Neuronal stem cell (in vitro differentiated cells): ENCODE measurements at regions not wholly inside any gene's neighbourhood (a gene's known extent, or its start where the extent isn't known, plus 50 kb on each side); places are given as distances from the start of the nearest gene placed in this dataset.

ENCODE experiments used
- DNase-seq: peaks from one replicate; pipeline ENCODE4 v3.0.0-alpha.2; 2013; ENCODE audit warnings: low spot score
- H2AFZ ChIP-seq: one replicate; pipeline ENCODE4 v1.6.1; 2013; ENCODE audit warnings: mild to moderate bottlenecking, low read length, inconsistent platforms
- H2AK5ac ChIP-seq: 2 replicates; pipeline ENCODE4 v1.6.1; 2013; ENCODE audit warnings: low read depth, mild to moderate bottlenecking, inconsistent platforms, low read length, moderate library complexity, mixed read lengths
- H2BK120ac ChIP-seq: 2 replicates; pipeline ENCODE4 v1.6.1; 2013; ENCODE audit warnings: low read depth, mild to moderate bottlenecking, inconsistent platforms, low read length, moderate library complexity, mixed read lengths
- H2BK12ac ChIP-seq: one replicate; pipeline ENCODE4 v1.6.1; 2013; ENCODE audit warnings: low read length, inconsistent platforms
- H2BK15ac ChIP-seq: 2 replicates; pipeline ENCODE4 v1.6.1; 2013; ENCODE audit warnings: mild to moderate bottlenecking, low read length, inconsistent platforms, mixed read lengths
- H2BK5ac ChIP-seq: one replicate; pipeline ENCODE4 v1.6.1; 2013; ENCODE audit warnings: inconsistent platforms, mild to moderate bottlenecking, low read length, moderate library complexity
- H3K14ac ChIP-seq: one replicate; pipeline ENCODE4 v1.6.1; 2013; ENCODE audit warnings: low read length, inconsistent platforms
- H3K18ac ChIP-seq: 2 replicates; pipeline ENCODE4 v1.6.1; 2013; ENCODE audit warnings: low read length, inconsistent platforms
- H3K23ac ChIP-seq: 2 replicates; pipeline ENCODE4 v1.6.1; 2013; ENCODE audit warnings: low read depth, mild to moderate bottlenecking, mixed read lengths, low read length, inconsistent platforms; ENCODE audit not compliant: poor library complexity
- H3K27ac ChIP-seq: replicated peaks from 3 replicates; pipeline ENCODE4 v1.5.1; 2013; ENCODE audit warnings: low read length, inconsistent platforms
- H3K27me3 ChIP-seq, 3 experiments: 2 replicates each; pipeline ENCODE4 v1.6.1; 2013; ENCODE audit warnings: low read length in 3 of 3, mild to moderate bottlenecking in 2 of 3, inconsistent platforms in 1 of 3, low read depth in 1 of 3, mixed read lengths in 1 of 3, moderate library complexity in 1 of 3; ENCODE audit not compliant: control insufficient read depth in 3 of 3, insufficient read depth in 3 of 3
- H3K36me3 ChIP-seq, 2 donors: replicated peaks in 1 of 2; 2 replicates each; pipeline ENCODE4 v1.6.1; 2013; ENCODE audit warnings: low read length in 2 of 2; ENCODE audit not compliant: control insufficient read depth in 2 of 2, insufficient read depth in 2 of 2
- H3K4ac ChIP-seq: 2 replicates; pipeline ENCODE4 v1.6.1; 2013; ENCODE audit warnings: inconsistent platforms, mild to moderate bottlenecking, low read length, moderate library complexity
- H3K4me1 ChIP-seq, 2 donors: 1 replicate in 1 of 2; 2 replicates in 1 of 2; pipeline ENCODE4 v1.6.1; 2013; ENCODE audit warnings: low read length in 2 of 2, low read depth in 1 of 2; ENCODE audit not compliant: control insufficient read depth in 2 of 2, insufficient read depth in 1 of 2
- H3K4me2 ChIP-seq: one replicate; pipeline ENCODE4 v1.6.1; 2013; ENCODE audit warnings: mild to moderate bottlenecking, low read length, inconsistent platforms; ENCODE audit not compliant: insufficient read depth, poor library complexity, severe bottlenecking
- H3K4me3 ChIP-seq, 2 donors: 2 replicates each; pipeline ENCODE4 v1.5.1; 2013; ENCODE audit warnings: low read length in 2 of 2, mild to moderate bottlenecking in 2 of 2, inconsistent platforms in 1 of 2, moderate library complexity in 1 of 2
- H3K79me1 ChIP-seq: one replicate; pipeline ENCODE4 v1.6.1; 2013; ENCODE audit warnings: low read depth, mild to moderate bottlenecking, inconsistent platforms, low read length, moderate library complexity
- H3K9ac ChIP-seq: one replicate; pipeline ENCODE4 v1.6.1; 2013; ENCODE audit warnings: mild to moderate bottlenecking, low read depth, low read length, inconsistent platforms; ENCODE audit not compliant: poor library complexity
- H3K9me3 ChIP-seq, 2 donors: replicated peaks in 1 of 2; 2 replicates each; pipeline versions ENCODE3 to v1.6.1; 2013; ENCODE audit warnings: low read length in 2 of 2, mild to moderate bottlenecking in 2 of 2, inconsistent platforms in 1 of 2, low read depth in 1 of 2, mixed read lengths in 1 of 2, moderate library complexity in 1 of 2; ENCODE audit not compliant: control insufficient read depth in 2 of 2, insufficient read depth in 1 of 2
- H4K8ac ChIP-seq: one replicate; pipeline ENCODE4 v1.6.1; 2013; ENCODE audit warnings: low read depth, mild to moderate bottlenecking, inconsistent platforms, low read length, moderate library complexity
- H4K91ac ChIP-seq: one replicate; pipeline ENCODE4 v1.6.1; 2013; ENCODE audit warnings: low read length, low read depth, mild to moderate bottlenecking, inconsistent platforms; ENCODE audit not compliant: poor library complexity
- WGBS, 2 donors: extraction: QIAGEN DNeasy Blood & Tissue Kit; methylation state at CpG; one replicate each; pipeline ENCODE4 v1.1.7; 2013; ENCODE audit warnings: missing lambda C conversion rate in 2 of 2, mixed read lengths in 1 of 2; ENCODE audit not compliant: insufficient read length in 2 of 2, insufficient replicate concordance in 1 of 2; ENCODE audit errors: extremely low coverage in 2 of 2; 5-methylcytosine and 5-hydroxymethylcytosine counted together

- H3K23ac ChIP-seq = no peak overlapping the region
- H3K9me3 ChIP-seq = no peaks in the 10 kb centered on the region
- no peaks in the 10 kb centered on the region for H3K27me3 ChIP-seq
- H3K4me1 ChIP-seq = no peaks in the 10 kb centered on the region
- H2BK5ac ChIP-seq = no peak overlapping the region
- H4K91ac ChIP-seq = no peak overlapping the region
- H2BK120ac ChIP-seq = no peak overlapping the region
- no peak overlapping the region for H2AK5ac ChIP-seq
- no peak overlapping the region for H2AFZ ChIP-seq
- no peak overlapping the region for H3K9ac ChIP-seq
- no peak overlapping the region for H3K18ac ChIP-seq
- no peak overlapping the region for H2BK15ac ChIP-seq
- no peak for DNase-seq
- H3K4me3 ChIP-seq = no peak overlapping the region
- H3K4ac ChIP-seq = no peak overlapping the region
- H3K14ac ChIP-seq = no peak overlapping the region
- no CpG with 5 or more reads among the region's 2 CpGs for WGBS, 2 donors
- H3K27ac ChIP-seq = no peak overlapping the region
- H2BK12ac ChIP-seq = no peak overlapping the region
- no peaks in the 10 kb centered on the region for H3K36me3 ChIP-seq
- no peaks in the 10 kb centered on the region for H3K79me1 ChIP-seq
- no peak overlapping the region for H4K8ac ChIP-seq
- H3K4me2 ChIP-seq = no peak overlapping the region
These were observed 325.9 kb upstream of the EPHA7 start for GRCh38 chr6:93745306-93745705.

DNA sequence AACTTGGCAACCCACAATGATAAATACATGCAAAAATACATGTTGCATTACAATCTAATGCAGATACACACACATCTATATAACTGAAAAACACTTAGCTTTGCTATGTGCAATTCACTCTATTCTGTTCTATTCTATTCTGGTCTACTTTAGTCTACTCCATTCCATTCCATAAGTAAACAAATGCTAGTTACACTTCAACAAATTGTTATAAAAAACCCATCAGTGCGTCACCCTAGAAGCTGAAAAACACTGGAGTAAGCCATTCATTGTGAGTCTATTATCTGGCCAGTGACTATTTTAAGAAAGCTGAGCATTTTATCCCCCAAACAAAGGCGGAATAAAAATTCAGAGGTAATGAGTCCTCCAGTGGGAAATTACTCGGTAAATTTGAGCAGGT is 315.7 kb upstream of the EPHA7 start:
- Histone ChIP-seq H3K18ac (no peak overlapping the region), H4K91ac (no peak overlapping the region), H2BK120ac (no peak overlapping the region), H2AFZ (no peak overlapping the region), H3K79me1 (no peaks in the 10 kb centered on the region), H3K14ac (no peak overlapping the region), H4K8ac (no peak overlapping the region), H2BK12ac (no peak overlapping the region), H3K36me3 (no peaks in the 10 kb centered on the region), H3K4me2 (no peak overlapping the region), H3K23ac (no peak overlapping the region), H3K9ac (no peak overlapping the region), H3K4me1 (no peaks in the 10 kb centered on the region), H2BK5ac (no peak overlapping the region), H2BK15ac (no peak overlapping the region), H2AK5ac (no peak overlapping the region), H3K9me3 (no peaks in the 10 kb centered on the region), H3K4me3 (no peak overlapping the region), H3K4ac (no peak overlapping the region), H3K27ac (no peak overlapping the region), H3K27me3 (no peaks in the 10 kb centered on the region)
- WGBS, 2 donors = no CpG with 5 or more reads among the region's 3 CpGs
- DNase-seq = no peak

- Histone ChIP-seq H3K4me2 (no peak overlapping the region), H3K18ac (no peak overlapping the region), H2BK15ac (no peak overlapping the region), H2AFZ (no peak overlapping the region), H3K36me3 (no peaks in the 10 kb centered on the region), H4K91ac (no peak overlapping the region), H3K4me1 (no peaks in the 10 kb centered on the region), H2BK120ac (no peak overlapping the region), H2BK12ac (no peak overlapping the region), H3K9me3 (no peaks in the 10 kb centered on the region), H3K9ac (no peak overlapping the region), H3K14ac (no peak overlapping the region), H3K4me3 (no peak overlapping the region), H2BK5ac (no peak overlapping the region), H2AK5ac (no peak overlapping the region), H3K27ac (no peak overlapping the region), H4K8ac (no peak overlapping the region), H3K4ac (no peak overlapping the region), H3K27me3 (no peaks in the 10 kb centered on the region), H3K23ac (no peak overlapping the region), H3K79me1 (no peaks in the 10 kb centered on the region)
- WGBS, 2 donors = no CpG with 5 or more reads among the region's 1 CpG
- DNase-seq = no peak
These were observed 311.9 kb upstream of the EPHA7 start for GRCh38 chr6:93731306-93731705.

DNA sequence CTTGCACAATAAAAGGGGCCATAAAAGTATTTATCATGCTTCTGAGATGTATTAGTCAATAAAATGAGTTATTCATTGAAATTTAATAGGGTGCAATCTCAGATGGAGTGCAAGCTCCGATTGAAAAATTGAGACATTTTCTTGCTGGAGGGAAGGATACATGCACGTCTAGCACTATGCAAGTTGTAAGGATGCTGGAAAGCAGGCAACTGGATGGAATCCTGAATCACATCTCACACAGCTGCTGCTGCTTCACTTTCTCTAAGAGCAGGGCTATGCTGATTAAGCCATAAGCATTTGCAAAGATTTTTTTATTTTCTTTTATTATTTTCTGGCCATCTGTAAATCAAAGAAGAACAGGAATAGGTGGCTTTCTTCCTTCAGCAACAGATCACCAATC is 308.8 kb upstream of the EPHA7 start:
- Histone ChIP-seq H2BK15ac (no peak overlapping the region), H3K27me3 (no peaks in the 10 kb centered on the region), H2BK120ac (no peak overlapping the region), H3K9ac (no peak overlapping the region), H3K79me1 (no peaks in the 10 kb centered on the region), H3K4ac (no peak overlapping the region), H3K36me3 (no peaks in the 10 kb centered on the region), H3K4me2 (no peak overlapping the region), H3K18ac (no peak overlapping the region), H3K27ac (no peak overlapping the region), H2AK5ac (no peak overlapping the region), H4K91ac (no peak overlapping the region), H2BK5ac (no peak overlapping the region), H3K14ac (no peak overlapping the region), H2AFZ (no peak overlapping the region), H3K23ac (no peak overlapping the region), H3K9me3 (no peaks in the 10 kb centered on the region), H3K4me3 (no peak overlapping the region), H4K8ac (no peak overlapping the region), H2BK12ac (no peak overlapping the region), H3K4me1 (no peaks in the 10 kb centered on the region)
- WGBS, 2 donors = no CpG with 5 or more reads among the region's 2 CpGs
- DNase-seq = no peak
